Breast epithelium (tissue), 4 donors: ENCODE measurements at regions not wholly inside any gene's neighbourhood (a gene's known extent, or its start where the extent isn't known, plus 50 kb on each side); places are given as distances from the start of the nearest gene placed in this dataset.

Source experiments
- DNase-seq, 2 donors: peaks; one replicate each; pipeline ENCODE4 v3.0.0-alpha.2; 2019; ENCODE audit warnings: low spot score in 2 of 2
- H3K27ac ChIP-seq, 2 donors: fragments of 200-600 bp; sonication (generic) in 1 of 2; one replicate each; pipeline ENCODE4 v1.5.1; 2016 to 2019; ENCODE audit warnings: mild to moderate bottlenecking in 1 of 2
- H3K27me3 ChIP-seq, 2 donors: fragments of 200-600 bp; sonication (generic) in 1 of 2; one replicate each; pipeline versions ENCODE4 v1.5.1 to v1.6.0; 2017 to 2019; ENCODE audit warnings: control low read depth in 1 of 2, mild to moderate bottlenecking in 1 of 2
- H3K36me3 ChIP-seq: fragments of 200-600 bp; one replicate; pipeline ENCODE4 v1.5.1; 2019
- H3K4me1 ChIP-seq, 2 donors: fragments of 200-600 bp; sonication (generic); one replicate each; pipeline ENCODE4 v1.5.1; 2016 to 2019; ENCODE audit warnings: control low read depth in 1 of 2
- H3K4me3 ChIP-seq, 3 donors: fragments of 200-600 bp; sonication (generic); 1 replicate in 2 of 3; 2 replicates in 1 of 3; pipeline ENCODE4 v1.5.1; 2016 to 2019; ENCODE audit warnings: mild to moderate bottlenecking in 3 of 3, moderate library complexity in 2 of 3
- H3K9me3 ChIP-seq, 2 donors: fragments of 200-600 bp; sonication (generic) in 1 of 2; one replicate each; pipeline ENCODE4 v1.5.1; 2016 to 2019; ENCODE audit warnings: control low read depth in 1 of 2
- CTCF ChIP-seq, 3 donors: fragments of 450-650 bp; IDR thresholded peaks; one replicate each; pipeline ENCODE4 v1.5.1; 2016 to 2017; ENCODE audit warnings: antibody characterized with exemption in 3 of 3, mild to moderate bottlenecking in 3 of 3, moderate library complexity in 3 of 3
- POLR2A ChIP-seq: fragments of 450-650 bp; IDR thresholded peaks from one replicate; pipeline ENCODE4 v1.6.1; 2016; ENCODE audit warnings: antibody characterized with exemption, mild to moderate bottlenecking, moderate library complexity
- POLR2AphosphoS5 ChIP-seq, 3 donors: sonication (generic); formaldehyde crosslinking; IDR thresholded peaks; one replicate each; pipeline ENCODE4 v1.6.1; 2017; ENCODE audit warnings: antibody characterized with exemption in 3 of 3
- intact Hi-C: fragments of 100-400 bp; cut with DNase I; formaldehyde crosslinking; loops from one replicate; pipeline ENCODE4 v1.15.1; 2023; ENCODE audit warnings: low total_unique reads

- TF ChIP-seq POLR2AphosphoS5 (IDR thresholded peaks at IDR 0.05) (no peak), POLR2A (no peak), CTCF (IDR thresholded peaks at IDR 0.05) (no peak)
- Histone ChIP-seq H3K36me3 (no peaks in the 10 kb centered on the region), H3K4me3 (no peak overlapping the region), H3K27ac (no peak overlapping the region), H3K9me3 (no peaks in the 10 kb centered on the region), H3K27me3 (no peaks in the 10 kb centered on the region), H3K4me1 (no peaks in the 10 kb centered on the region)
- intact Hi-C loops, result no loop called here
- DNase-seq, result no peak
Observed at GRCh38 chr11:109845437-109845836, 247.8 kb upstream of the ZC3H12C start.

- TF ChIP-seq POLR2A, result no peak
- TF ChIP-seq CTCF (IDR thresholded peaks at IDR 0.05), result no peak
- TF ChIP-seq POLR2AphosphoS5 (IDR thresholded peaks at IDR 0.05), result no peak
- intact Hi-C loops, result no loop called here
Observed at GRCh38 chr11:109847621-109848020, 245.6 kb upstream of the ZC3H12C start.

GRCh38 chr11:109849051-109849450 lies 244.1 kb upstream of the ZC3H12C start:
- no peak for DNase-seq
- H3K36me3 ChIP-seq, result no peaks in the 10 kb centered on the region
- no peaks in the 10 kb centered on the region for H3K9me3 ChIP-seq
- H3K4me3 ChIP-seq, result no peak overlapping the region
- intact Hi-C loops, result no loop called here
- TF ChIP-seq CTCF (IDR thresholded peaks at IDR 0.05) (no peak), POLR2A (no peak), POLR2AphosphoS5 (IDR thresholded peaks at IDR 0.05) (no peak)
- no peak overlapping the region for H3K27ac ChIP-seq
- H3K27me3 ChIP-seq, result no peaks in the 10 kb centered on the region
- no peaks in the 10 kb centered on the region for H3K4me1 ChIP-seq

More at GRCh38 chr11:109847621-109848020, 245.6 kb upstream of the ZC3H12C start:
- H3K4me3 ChIP-seq, result no peak overlapping the region
- H3K27me3 ChIP-seq, result no peaks in the 10 kb centered on the region
- H3K27ac ChIP-seq, result no peak overlapping the region
- H3K9me3 ChIP-seq, result no peaks in the 10 kb centered on the region
- no peaks in the 10 kb centered on the region for H3K4me1 ChIP-seq
- no peak for DNase-seq
- no peaks in the 10 kb centered on the region for H3K36me3 ChIP-seq

GRCh38 chr11:109849946-109850345 lies 243.2 kb upstream of the ZC3H12C start:
- Histone ChIP-seq H3K27ac (no peak overlapping the region), H3K4me3 (no peak overlapping the region), H3K4me1 (no peaks in the 10 kb centered on the region), H3K27me3 (no peaks in the 10 kb centered on the region), H3K36me3 (no peaks in the 10 kb centered on the region), H3K9me3 (no peaks in the 10 kb centered on the region)
- no peak for DNase-seq
- intact Hi-C loops, result no loop called here
- TF ChIP-seq POLR2A (no peak), POLR2AphosphoS5 (IDR thresholded peaks at IDR 0.05) (no peak)

- intact Hi-C loops, result no loop called here
Observed at GRCh38 chr11:109851780-109852390, 241.3 kb upstream of the ZC3H12C start.

More at GRCh38 chr11:109851780-109852390, 241.3 kb upstream of the ZC3H12C start:
- Histone ChIP-seq H3K27ac (no peak overlapping the region), H3K9me3 (no peaks in the 10 kb centered on the region), H3K36me3 (no peaks in the 10 kb centered on the region), H3K27me3 (no peaks in the 10 kb centered on the region), H3K4me1 (no peaks in the 10 kb centered on the region), H3K4me3 (no peak overlapping the region)
- TF ChIP-seq POLR2AphosphoS5 (IDR thresholded peaks at IDR 0.05), result no peak
- TF ChIP-seq CTCF (IDR thresholded peaks at IDR 0.05), result no peak
- no peak for TF ChIP-seq POLR2A
- DNase-seq, result no peak
